D721Med (cell line): ENCODE measurements at regions not wholly inside any gene's neighbourhood (a gene's known extent, or its start where the extent isn't known, plus 50 kb on each side); places are given as distances from the start of the nearest gene placed in this dataset.

Source experiments
- DNase-seq: peaks from one replicate; pipeline ENCODE4 v3.0.0; 2011; ENCODE audit warnings: low spot score; ENCODE audit not compliant: insufficient read length
- FAIRE-seq: peaks from 2 replicates; lab custom pipeline; 2011; peaks lifted over from hg19 to GRCh38; lab: Jason Lieb, UNC
- CTCF ChIP-seq: IDR thresholded peaks from 2 replicates; pipeline ENCODE4 v1.5.1; 2012; ENCODE audit warnings: mild to moderate bottlenecking, control low read depth; ENCODE audit not compliant: insufficient read depth; ENCODE audit errors: missing control alignments

DNA sequence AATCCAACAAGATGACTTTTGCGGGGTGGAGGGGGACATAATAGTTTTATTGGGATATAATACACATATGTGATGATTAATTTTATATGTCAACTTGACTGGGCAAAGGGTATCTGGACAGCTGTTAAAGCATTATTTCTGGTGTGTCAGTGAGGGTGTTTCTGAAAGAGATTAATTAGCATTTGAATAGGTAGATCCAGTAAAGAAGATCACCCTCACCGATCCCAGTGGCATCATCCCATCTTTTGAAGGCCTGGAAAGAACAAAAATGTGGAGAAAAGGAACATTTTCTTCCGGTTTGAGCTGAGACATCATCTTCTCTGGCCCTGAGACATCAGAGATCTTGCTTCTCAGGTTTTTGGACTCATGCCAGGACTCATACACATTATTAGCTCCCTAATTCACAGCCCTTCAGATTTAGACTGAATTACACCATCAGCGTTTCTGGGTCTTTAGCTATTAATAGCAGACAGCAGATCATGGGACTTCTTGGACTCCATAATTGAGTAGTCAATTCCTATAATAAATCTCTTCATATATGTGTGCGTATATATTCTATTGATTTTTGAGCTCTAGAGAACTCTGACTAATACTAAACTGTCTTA lies 283.6 kb downstream of the PCNX1 start:
- no peak for DNase-seq
- TF ChIP-seq CTCF, result no peak
- FAIRE-seq, result no peak

- TF ChIP-seq CTCF, result no peak
- DNase-seq, result no peak
- FAIRE-seq, result no peak
Measured at GRCh38 chr14:71193663-71194062, 286.4 kb downstream of the PCNX1 start.

- no peak for FAIRE-seq
- TF ChIP-seq CTCF, result no peak
- DNase-seq, result no peak
Measured at GRCh38 chr14:71194251-71194650, 287.0 kb downstream of the PCNX1 start.

- TF ChIP-seq CTCF, result no peak
- DNase-seq, result no peak
- FAIRE-seq, result no peak
Measured at GRCh38 chr14:71196921-71197320, 289.7 kb downstream of the PCNX1 start.

- no peak for DNase-seq
- no peak for FAIRE-seq
- TF ChIP-seq CTCF, result no peak
Measured at GRCh38 chr14:71198687-71199086, 291.4 kb downstream of the PCNX1 start.

- no peak for DNase-seq
- no peak for FAIRE-seq
- TF ChIP-seq CTCF, result no peak
Measured at GRCh38 chr14:71201840-71202239, 294.6 kb downstream of the PCNX1 start.

- FAIRE-seq (no peak), DNase-seq (no peak)
- no peak for TF ChIP-seq CTCF
Measured at GRCh38 chr14:71202881-71203280, 295.6 kb downstream of the PCNX1 start.
